Loucy (cell line): ENCODE measurements at regions not wholly inside any gene's neighbourhood (a gene's known extent, or its start where the extent isn't known, plus 50 kb on each side); places are given as distances from the start of the nearest gene placed in this dataset.

Experiments
- H2AFZ ChIP-seq: fragments of 200-600 bp; sonication (generic); 2 replicates; pipeline ENCODE4 v1.6.0; 2016; ENCODE audit warnings: antibody characterized with exemption, mild to moderate bottlenecking, low read length, moderate library complexity
- H3F3A ChIP-seq: fragments of 200-600 bp; 2 replicates; pipeline ENCODE4 v1.6.0; 2016; ENCODE audit warnings: antibody characterized with exemption, low read depth, mild to moderate bottlenecking
- H3K27me3 ChIP-seq: fragments of 200-600 bp; sonication (generic); 2 replicates; pipeline ENCODE4 v1.6.1; 2014; ENCODE audit warnings: low read length, mild to moderate bottlenecking; ENCODE audit not compliant: insufficient read depth, poor library complexity, severe bottlenecking
- H3K36me3 ChIP-seq: fragments of 200-600 bp; sonication (generic); 2 replicates; pipeline ENCODE4 v1.6.1; 2016; ENCODE audit warnings: low read length; ENCODE audit not compliant: insufficient read depth
- H3K4me1 ChIP-seq: fragments of 200-600 bp; sonication (generic); 2 replicates; pipeline ENCODE4 v1.5.1; 2014; ENCODE audit warnings: low read length, mild to moderate bottlenecking; ENCODE audit not compliant: insufficient read depth, poor library complexity, severe bottlenecking
- H3K4me2 ChIP-seq: fragments of 200-600 bp; sonication (generic); 2 replicates; pipeline ENCODE4 v1.6.0; 2014; ENCODE audit warnings: antibody characterized with exemption, low read length, low read depth, mild to moderate bottlenecking; ENCODE audit not compliant: poor library complexity, severe bottlenecking
- H3K4me3 ChIP-seq: fragments of 200-600 bp; sonication (generic); 2 replicates; pipeline ENCODE4 v1.5.1; 2014; ENCODE audit warnings: low read length, mild to moderate bottlenecking, mixed read lengths; ENCODE audit not compliant: poor library complexity, severe bottlenecking
- H3K79me2 ChIP-seq: fragments of 200-600 bp; sonication (generic); 2 replicates; pipeline ENCODE4 v1.6.1; 2014; ENCODE audit warnings: low read length; ENCODE audit not compliant: insufficient read depth
- H3K9ac ChIP-seq: fragments of 200-600 bp; sonication (generic); 2 replicates; pipeline ENCODE4 v1.6.0; 2014; ENCODE audit warnings: mild to moderate bottlenecking, low read depth, low read length, moderate library complexity; ENCODE audit not compliant: poor library complexity, severe bottlenecking
- H3K9me2 ChIP-seq: fragments of 200-600 bp; sonication (generic); replicated peaks from 2 replicates; pipeline ENCODE4 v1.6.1; 2016; ENCODE audit warnings: low read depth, low read length, mixed read lengths
- H3K9me3 ChIP-seq: fragments of 200-600 bp; sonication (generic); 2 replicates; pipeline ENCODE4 v1.6.1; 2014; ENCODE audit warnings: mild to moderate bottlenecking, antibody characterized with exemption, low read length, low read depth; ENCODE audit not compliant: insufficient read depth
- H4K20me1 ChIP-seq: fragments of 200-600 bp; sonication (generic); 2 replicates; pipeline ENCODE4 v1.6.0; 2014; ENCODE audit warnings: antibody characterized with exemption, low read length, mild to moderate bottlenecking; ENCODE audit not compliant: insufficient read depth, poor library complexity, severe bottlenecking
- CTCF ChIP-seq: fragments of 200-600 bp; sonication (generic); conservative IDR thresholded peaks from 2 replicates; pipeline ENCODE4 v1.5.1; 2014; ENCODE audit warnings: mild to moderate bottlenecking, antibody characterized with exemption, low read length
- EZH2phosphoT487 ChIP-seq: fragments of 200-600 bp; IDR thresholded peaks from 2 replicates; pipeline ENCODE4 v1.6.1; 2018; ENCODE audit warnings: antibody characterized with exemption, mild to moderate bottlenecking, moderate library complexity, borderline replicate concordance

GRCh38 chr18:77984178-77984577 lies 734.5 kb downstream of the GALR1 start:
- no peak overlapping the region for H2AFZ ChIP-seq

GRCh38 chr18:77984833-77985232 lies 735.2 kb downstream of the GALR1 start:
- H3K79me2 ChIP-seq, result no peaks in the 10 kb centered on the region
- no peak for TF ChIP-seq EZH2phosphoT487
- no peak for TF ChIP-seq CTCF
- no peak overlapping the region for H3K9ac ChIP-seq
- H3K9me3 ChIP-seq, result no peaks in the 10 kb centered on the region; the same call in 1 of the 2 replicates
- no peaks in the 10 kb centered on the region for H4K20me1 ChIP-seq
- H3K4me3 ChIP-seq, result no peak overlapping the region
- no peaks in the 10 kb centered on the region for H3K36me3 ChIP-seq
- no peaks in the 10 kb centered on the region for H3K4me1 ChIP-seq
- H3F3A ChIP-seq, result no peaks in the 10 kb centered on the region
- H3K9me2 ChIP-seq, result no peaks in the 10 kb centered on the region
- no peaks in the 10 kb centered on the region for H3K27me3 ChIP-seq
- H2AFZ ChIP-seq, result no peak overlapping the region
- H3K4me2 ChIP-seq, result no peak overlapping the region

More at GRCh38 chr18:77984178-77984577, 734.5 kb downstream of the GALR1 start:
- H4K20me1 ChIP-seq, result no peaks in the 10 kb centered on the region
- no peak overlapping the region for H3K4me2 ChIP-seq
- H3K9me2 ChIP-seq, result no peaks in the 10 kb centered on the region
- no peak overlapping the region for H3K4me3 ChIP-seq
- no peak for TF ChIP-seq EZH2phosphoT487
- TF ChIP-seq CTCF, result no peak
- no peaks in the 10 kb centered on the region; the same call in 1 of the 2 replicates for H3K9me3 ChIP-seq
- H3K27me3 ChIP-seq, result no peaks in the 10 kb centered on the region
- no peaks in the 10 kb centered on the region for H3F3A ChIP-seq
- H3K36me3 ChIP-seq, result no peaks in the 10 kb centered on the region
- H3K4me1 ChIP-seq, result no peaks in the 10 kb centered on the region
- H3K9ac ChIP-seq, result no peak overlapping the region
- no peaks in the 10 kb centered on the region for H3K79me2 ChIP-seq

GRCh38 chr18:77985526-77986281 lies 736.1 kb downstream of the GALR1 start:
- H3K4me2 ChIP-seq, result no peak overlapping the region
- no peak overlapping the region for H2AFZ ChIP-seq
- H3K36me3 ChIP-seq, result no peaks in the 10 kb centered on the region
- H3K9me2 ChIP-seq, result no peaks in the 10 kb centered on the region
- no peak overlapping the region for H3K9ac ChIP-seq
- TF ChIP-seq CTCF (no peak), EZH2phosphoT487 (no peak)
- no peaks in the 10 kb centered on the region for H3K27me3 ChIP-seq
- no peaks in the 10 kb centered on the region for H4K20me1 ChIP-seq
- H3K4me3 ChIP-seq, result no peak overlapping the region
- H3K4me1 ChIP-seq, result no peaks in the 10 kb centered on the region
- no peaks in the 10 kb centered on the region; the same call in 1 of the 2 replicates for H3K9me3 ChIP-seq
- H3K79me2 ChIP-seq, result no peaks in the 10 kb centered on the region
- H3F3A ChIP-seq, result no peaks in the 10 kb centered on the region
